ENCODE measurements at regions not wholly inside any gene's neighbourhood (a gene's known extent, or its start where the extent isn't known, plus 50 kb on each side); places are given as distances from the start of the nearest gene placed in this dataset.
"Not testable (repeated sequence)": the region's sequence is repeated elsewhere in the genome, so short reads cannot be mapped to it uniquely, and the experiment has no call there.

GRCh38 chr7:82701949-82702348 is 258.4 kb upstream of the CACNA2D1 start:
- DNase-seq (ENCODE audit: low spot score): no peak

GRCh38 chr7:82700741-82701140 is 257.2 kb upstream of the CACNA2D1 start:
- DNase-seq (ENCODE audit: low spot score): no peak

GRCh38 chr7:82699773-82700186 is 256.2 kb upstream of the CACNA2D1 start:
- peak; percentile 94 for DNase-seq (ENCODE audit: low spot score)

DNA sequence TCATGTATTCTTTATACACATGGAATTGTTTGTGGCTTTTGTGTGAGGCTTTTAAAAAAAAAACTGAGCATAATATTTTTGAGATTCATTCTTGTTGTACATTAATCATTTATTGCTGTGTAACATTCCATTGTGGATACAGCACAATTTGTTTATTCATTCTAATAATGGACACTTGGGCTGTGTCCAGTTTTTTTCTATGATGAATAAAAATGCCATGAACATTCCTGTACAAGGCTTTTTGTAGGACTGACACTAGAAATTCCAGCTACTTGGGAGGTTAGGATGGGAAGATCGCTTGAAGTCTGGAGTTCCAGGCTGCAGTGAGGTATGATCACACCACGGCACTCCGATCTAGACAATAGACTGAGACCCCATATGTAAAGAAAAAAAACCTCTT is 254.3 kb upstream of the CACNA2D1 start:
- DNase-seq (ENCODE audit: low spot score): peak; percentile 19

DNA sequence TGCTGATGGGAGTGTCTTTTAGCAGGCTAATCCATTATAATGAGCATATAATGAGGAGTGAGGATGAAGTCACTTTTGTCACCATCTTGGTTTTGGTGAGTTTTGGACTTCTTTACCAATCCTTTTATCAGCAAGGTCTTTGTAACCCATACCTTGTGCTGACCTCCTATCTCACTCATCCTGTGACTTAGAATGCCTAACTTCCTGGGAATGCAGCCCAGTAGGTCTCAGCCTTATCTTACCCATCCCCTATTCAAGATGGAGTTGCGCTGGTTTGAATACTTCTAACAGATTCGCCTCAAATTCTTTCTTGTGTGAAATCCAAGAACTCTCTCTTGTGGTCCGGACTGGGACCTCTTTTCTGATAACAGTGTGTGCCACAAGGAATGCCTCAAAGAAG is 253.1 kb upstream of the CACNA2D1 start:
- no peak for DNase-seq (ENCODE audit: low spot score)

GRCh38 chr7:82694022-82694421 is 250.4 kb upstream of the CACNA2D1 start:
- no peak for DNase-seq (ENCODE audit: low spot score)

- DNase-seq (ENCODE audit: low spot score): no peak
Measured at GRCh38 chr7:82690929-82691328, 247.4 kb upstream of the CACNA2D1 start.

GRCh38 chr7:82685214-82685613 is 241.6 kb upstream of the CACNA2D1 start:
- DNase-seq (ENCODE audit: low spot score): no peak

- DNase-seq (ENCODE audit: low spot score): no peak
Measured at GRCh38 chr7:82678716-82679115, 235.1 kb upstream of the CACNA2D1 start.

DNA sequence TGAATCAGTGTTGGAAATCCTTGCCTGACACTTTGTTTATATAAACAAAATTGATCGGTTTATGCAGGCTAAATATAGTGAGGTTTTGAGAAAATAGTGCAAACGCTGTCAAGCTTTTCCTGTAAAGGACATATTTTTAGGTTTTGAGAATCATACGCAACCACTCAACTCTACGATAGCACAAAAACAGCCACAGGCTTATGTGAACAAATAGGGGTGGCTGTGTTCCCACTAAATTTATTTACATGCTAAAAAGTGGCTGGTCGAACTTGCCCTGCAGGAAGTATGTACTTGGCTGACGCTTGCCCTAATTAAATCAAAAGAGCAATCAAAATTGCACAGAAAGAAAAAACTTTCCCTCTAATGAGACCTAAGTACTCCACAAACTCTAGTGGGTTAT is 234.7 kb upstream of the CACNA2D1 start:
- DNase-seq (ENCODE audit: low spot score): no peak

DNA sequence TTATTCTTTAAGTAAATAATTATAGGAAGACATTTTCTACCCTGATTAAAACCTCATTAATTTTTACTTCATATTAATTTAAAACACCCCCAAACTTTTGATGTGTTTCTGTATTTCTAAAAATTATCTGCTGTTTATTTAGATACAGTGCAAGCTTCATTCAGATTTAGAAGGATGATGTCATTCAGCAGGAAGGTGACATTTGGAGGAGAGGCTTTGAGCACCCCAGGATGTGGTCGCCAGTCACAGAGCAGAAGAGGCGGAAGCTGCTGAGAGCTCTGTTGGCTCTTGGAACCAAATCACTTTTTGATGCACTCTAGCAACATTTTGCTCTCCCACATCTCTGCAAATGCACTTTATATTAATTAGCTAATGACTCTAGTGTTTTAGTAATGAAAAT is 233.9 kb upstream of the CACNA2D1 start:
- peak; percentile 25 for DNase-seq (ENCODE audit: low spot score)

GRCh38 chr7:82676777-82677463 is 233.3 kb upstream of the CACNA2D1 start:
- no peak for DNase-seq (ENCODE audit: low spot score)

DNA sequence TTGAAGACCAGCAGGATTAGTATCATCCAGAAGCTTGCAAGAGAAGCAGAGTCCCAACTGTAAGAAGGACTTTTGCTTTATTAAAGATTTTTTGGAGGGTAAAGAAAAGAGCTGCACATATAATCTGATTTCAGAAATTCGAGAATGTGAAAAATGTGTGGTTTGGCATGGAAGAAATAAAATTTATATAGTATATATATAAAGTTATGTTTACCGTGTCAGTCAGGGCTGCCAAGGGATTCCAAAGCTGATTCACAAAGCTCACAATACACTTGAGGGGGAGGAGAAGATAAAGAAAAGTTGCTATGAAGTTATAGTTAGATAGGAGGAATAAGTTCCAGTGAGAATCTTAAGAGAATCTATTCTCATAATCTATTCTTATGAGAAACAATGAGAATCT is 231.8 kb upstream of the CACNA2D1 start:
- DNase-seq (ENCODE audit: low spot score): no peak

GRCh38 chr7:82674268-82674667 is 230.7 kb upstream of the CACNA2D1 start:
- DNase-seq (ENCODE audit: low spot score): no peak

GRCh38 chr7:82672078-82672477 is 228.5 kb upstream of the CACNA2D1 start:
- DNase-seq (ENCODE audit: low spot score): no peak

GRCh38 chr7:82669141-82669540 is 225.6 kb upstream of the CACNA2D1 start:
- DNase-seq (ENCODE audit: low spot score): no peak

GRCh38 chr7:82668676-82669075 is 225.1 kb upstream of the CACNA2D1 start:
- no peak for DNase-seq (ENCODE audit: low spot score)

- no peak for DNase-seq (ENCODE audit: low spot score)
Measured at GRCh38 chr7:82665966-82666507, 222.5 kb upstream of the CACNA2D1 start.

DNA sequence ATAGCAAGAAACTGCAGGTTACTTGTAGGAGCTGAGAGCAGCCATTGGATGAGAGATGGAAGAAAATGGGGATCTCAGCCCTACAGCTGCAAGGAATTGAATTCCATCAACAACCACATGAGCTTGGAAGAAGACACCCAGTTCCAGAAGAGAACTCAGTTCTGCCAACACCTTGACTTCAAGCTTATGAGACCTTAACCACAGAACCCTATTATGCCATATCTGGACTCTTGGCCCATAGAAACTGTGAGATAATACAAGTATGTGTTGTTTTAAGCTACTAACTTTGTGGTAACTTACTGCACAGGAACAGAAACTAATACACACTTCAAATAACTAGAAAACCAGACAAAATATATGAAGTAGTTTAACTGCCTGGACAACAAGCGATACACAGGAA is 212.4 kb upstream of the CACNA2D1 start:
- DNase-seq (ENCODE audit: low spot score): no peak

GRCh38 chr7:82650095-82650494 is 206.5 kb upstream of the CACNA2D1 start:
- not testable (repeated sequence) for DNase-seq (ENCODE audit: low spot score)

DNA sequence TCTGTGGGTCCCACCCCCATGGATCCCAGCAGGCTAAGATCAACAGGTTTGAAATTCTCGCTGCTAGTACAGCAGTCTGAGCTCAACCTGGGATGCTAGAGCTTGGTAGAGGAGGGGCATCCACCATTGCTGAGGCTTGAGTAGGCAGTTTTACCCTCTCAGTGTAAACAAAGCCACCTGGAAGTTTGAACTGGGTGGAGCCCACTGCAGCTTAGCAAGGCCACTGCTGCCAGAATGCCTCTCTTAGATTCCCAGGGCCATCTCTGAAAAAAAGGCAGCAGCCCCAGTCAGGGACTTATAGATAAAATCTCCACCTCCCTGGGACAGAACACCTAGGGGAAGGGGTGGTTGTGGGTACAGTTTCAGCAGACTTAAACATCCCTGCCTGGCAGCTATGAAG is 190.0 kb upstream of the CACNA2D1 start:
- no peak for DNase-seq (ENCODE audit: low spot score)

DNA sequence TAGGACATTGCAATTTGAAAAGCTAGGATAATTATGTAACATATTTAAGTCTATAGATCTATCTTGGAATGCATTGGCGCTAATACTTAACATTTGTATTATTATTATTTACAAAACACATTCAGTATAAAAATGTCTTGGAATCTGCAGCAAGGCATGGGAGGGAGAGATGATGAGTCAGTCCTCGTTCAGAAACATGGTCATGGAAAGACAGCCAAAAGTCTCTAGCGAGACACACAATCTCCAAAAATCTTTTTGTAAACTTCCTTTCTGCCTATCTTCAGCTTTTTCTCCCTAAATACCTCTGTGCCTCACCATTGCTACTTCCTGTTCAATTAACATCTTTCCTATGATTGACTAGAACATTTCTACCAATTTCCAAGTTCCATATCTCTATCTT is 188.4 kb upstream of the CACNA2D1 start:
- no peak for DNase-seq (ENCODE audit: low spot score)

- no peak for DNase-seq (ENCODE audit: low spot score)
Measured at GRCh38 chr7:82629583-82629982, 186.0 kb upstream of the CACNA2D1 start.

GRCh38 chr7:82625377-82625776 is 181.8 kb upstream of the CACNA2D1 start:
- DNase-seq (ENCODE audit: low spot score): no peak
